ENCODE measurements at regions not wholly inside any gene's neighbourhood (a gene's known extent, or its start where the extent isn't known, plus 50 kb on each side); places are given as distances from the start of the nearest gene placed in this dataset.

DNA sequence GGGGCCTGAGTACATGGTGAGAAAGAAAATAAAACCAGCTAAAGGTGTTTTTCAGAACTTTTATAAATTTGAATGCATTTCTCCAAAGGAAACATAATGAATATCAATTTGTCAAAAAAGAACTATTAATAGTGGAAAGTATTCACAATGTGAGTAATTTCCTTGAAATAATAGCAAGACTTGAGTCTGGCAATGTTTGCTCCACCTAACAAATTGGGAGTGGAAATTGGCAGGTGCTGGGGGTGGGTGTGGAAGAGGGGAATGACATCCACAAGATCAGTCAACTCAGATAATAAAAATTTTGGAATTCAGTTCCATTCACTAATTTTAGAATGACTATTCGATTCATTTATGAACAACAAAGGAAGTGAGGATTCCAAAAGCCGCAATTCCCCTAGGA lies 884.8 kb upstream of the SLIT2 start:
- ATAC-seq (no peak), DNase-seq (ENCODE audit: missing footprints) (no peak)
- intact Hi-C loops (cut with DNase I): no loop called here

DNA sequence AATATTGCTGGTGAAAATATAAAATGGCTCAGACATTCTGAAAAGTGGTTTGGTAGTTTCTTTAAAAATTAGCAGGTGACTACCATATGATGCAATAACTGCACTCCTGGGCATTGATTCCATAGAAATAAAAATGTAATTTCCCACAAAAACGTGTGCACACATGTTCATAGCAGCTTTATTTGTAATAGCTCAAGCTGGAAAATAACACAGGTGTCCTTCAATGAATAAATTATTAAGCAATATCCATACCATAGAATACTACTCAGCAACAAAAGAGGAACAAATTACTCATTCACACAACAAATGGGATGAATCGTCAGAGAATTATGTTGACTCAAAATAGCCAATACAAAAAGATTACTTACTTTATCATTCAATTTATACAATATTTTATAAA lies 893.7 kb upstream of the SLIT2 start:
- ATAC-seq: no peak
- intact Hi-C loops (cut with DNase I): no loop called here
- DNase-seq (ENCODE audit: missing footprints): no peak

DNA sequence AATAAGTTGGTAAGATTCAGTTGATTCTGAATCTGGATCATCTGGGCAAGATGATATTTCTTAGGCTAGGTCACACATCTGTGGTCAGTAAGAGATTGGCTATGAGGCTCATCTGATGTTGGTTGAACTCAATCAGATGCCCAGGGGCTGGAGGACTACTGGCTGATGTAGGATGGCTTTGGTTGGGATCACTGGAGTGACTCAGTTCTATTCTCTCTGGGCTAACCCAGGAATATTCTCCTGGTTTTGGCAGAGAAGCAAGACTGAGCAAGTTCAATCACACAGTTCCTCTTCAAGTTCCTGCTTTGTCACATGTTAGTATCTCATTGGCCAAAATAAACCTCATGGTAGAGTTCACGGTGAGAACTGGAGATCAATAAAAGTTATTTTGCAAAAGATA lies 902.3 kb upstream of the SLIT2 start:
- intact Hi-C loops (cut with DNase I): no loop called here
- ATAC-seq (no peak), DNase-seq (ENCODE audit: missing footprints) (no peak)

DNA sequence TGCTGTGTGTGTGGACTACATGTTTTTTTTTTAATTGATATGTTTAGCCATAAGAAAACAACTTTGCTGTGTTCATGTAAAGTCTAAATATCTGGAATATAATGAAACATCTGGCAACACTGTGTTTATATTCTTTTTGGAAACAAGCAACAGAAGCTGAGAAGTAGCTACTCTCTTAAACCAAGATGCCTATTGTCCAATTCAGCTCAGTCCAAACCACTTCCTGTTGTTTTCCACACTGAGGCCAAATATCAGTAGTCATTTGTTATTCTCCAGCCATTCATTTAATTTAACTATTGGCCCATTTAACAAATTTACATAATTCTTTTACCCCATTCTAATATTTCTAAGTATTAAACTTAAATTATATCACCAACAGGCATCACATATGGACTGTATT lies 903.0 kb upstream of the SLIT2 start:
- intact Hi-C loops (cut with DNase I): no loop called here
- no peak for ATAC-seq
- DNase-seq (ENCODE audit: missing footprints): no peak

DNA sequence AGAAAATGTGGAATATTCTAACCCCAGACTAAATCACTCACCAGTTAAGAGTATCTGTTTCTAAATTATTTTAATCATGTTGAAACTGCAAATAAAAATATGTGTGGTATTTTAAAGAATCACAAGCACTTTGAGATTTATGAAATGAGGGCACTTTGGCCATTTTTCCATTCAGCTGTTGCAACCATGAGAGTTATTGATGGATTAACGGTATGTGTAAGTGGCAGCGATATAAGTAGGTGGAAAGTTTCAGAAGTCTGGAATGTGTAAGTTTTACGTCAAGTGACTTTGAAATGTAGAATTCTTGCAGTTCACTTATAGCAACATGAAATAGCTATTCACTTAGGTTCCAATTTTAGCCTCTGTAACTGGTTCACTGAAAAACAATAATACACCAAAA lies 905.1 kb upstream of the SLIT2 start:
- DNase-seq (ENCODE audit: missing footprints): no peak
- no peak for ATAC-seq
- intact Hi-C loops (cut with DNase I): no loop called here

DNA sequence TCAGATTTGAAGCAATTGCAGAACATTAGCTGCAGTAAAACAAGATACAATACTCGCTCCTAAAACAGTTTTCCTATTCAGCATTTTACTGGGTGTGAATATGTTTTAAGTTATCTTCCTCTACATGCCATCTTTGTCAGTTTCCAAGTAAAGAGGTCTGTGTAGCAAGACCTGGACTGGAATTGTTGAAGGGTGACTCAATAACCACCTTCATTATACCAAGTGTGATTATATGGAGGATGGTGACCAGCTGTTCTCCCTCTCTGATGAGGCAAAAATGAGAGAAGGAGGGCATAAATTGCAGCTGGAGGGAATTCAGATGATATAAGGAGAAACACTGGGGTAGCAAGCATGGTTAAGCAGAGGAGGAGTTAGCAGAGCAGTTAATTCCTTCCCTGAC lies 922.1 kb upstream of the SLIT2 start:
- intact Hi-C loops (cut with DNase I): no loop called here
- no peak for DNase-seq (ENCODE audit: missing footprints)
- ATAC-seq: no peak

DNA sequence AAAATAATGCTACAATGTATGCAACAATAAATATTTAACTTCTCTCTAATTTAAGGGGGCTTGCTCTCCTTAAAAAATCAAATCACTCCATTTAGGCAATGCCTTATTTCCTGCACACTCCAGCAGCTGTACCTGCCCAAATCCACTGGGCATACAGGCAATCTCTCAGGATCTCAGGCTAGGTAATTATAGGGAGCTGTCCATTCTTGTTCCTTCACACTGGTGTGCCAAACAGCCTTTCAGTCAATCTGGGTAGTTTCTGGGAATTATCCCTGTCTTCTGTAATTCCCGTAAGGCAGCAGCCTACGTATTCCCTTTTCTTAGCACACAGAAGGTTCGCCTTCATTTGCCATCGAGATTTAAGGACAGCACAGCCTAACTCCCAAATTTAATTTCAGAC lies 922.6 kb upstream of the SLIT2 start:
- ATAC-seq: no peak
- no peak for DNase-seq (ENCODE audit: missing footprints)
- intact Hi-C loops (cut with DNase I): no loop called here

DNA sequence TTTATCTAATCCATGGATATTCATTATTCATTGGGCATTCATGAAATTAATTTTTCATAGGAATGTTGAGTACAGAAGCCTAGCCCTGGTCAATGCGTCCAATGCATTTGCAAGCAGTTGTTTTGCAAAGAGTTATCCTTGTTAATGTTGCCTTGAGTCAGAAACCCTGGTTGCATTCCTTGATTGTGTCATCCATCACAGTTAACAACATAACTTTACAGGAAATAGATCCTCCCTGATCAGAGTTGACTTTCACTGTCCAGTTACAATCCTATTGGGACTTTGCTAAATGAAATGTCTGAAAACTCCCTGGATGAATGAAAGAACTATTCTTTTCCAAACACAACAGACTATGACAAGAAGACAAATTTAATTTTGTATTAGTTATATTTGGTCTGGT lies 924.3 kb upstream of the SLIT2 start:
- ATAC-seq (no peak), DNase-seq (ENCODE audit: missing footprints) (no peak)
- intact Hi-C loops (cut with DNase I): no loop called here

DNA sequence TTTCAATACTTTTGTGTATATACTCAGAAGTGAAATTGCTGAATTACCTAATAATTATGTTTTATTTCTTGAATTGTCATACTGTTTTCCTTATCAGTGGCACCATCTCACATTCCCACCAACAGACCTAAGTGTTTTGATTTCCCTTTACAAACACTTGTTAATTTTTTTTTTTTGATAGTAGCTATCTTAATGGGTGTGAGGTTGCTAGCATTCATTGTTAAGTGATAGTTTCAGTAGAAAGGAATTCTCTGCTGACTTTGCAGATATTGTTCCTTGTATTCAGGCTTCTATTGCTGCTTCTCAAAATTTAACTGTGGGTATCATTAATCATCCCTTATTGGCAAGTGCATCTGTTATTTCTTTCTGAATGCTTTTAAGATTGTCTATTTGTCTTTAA lies 927.5 kb upstream of the SLIT2 start:
- intact Hi-C loops (cut with DNase I): no loop called here
- no peak for ATAC-seq
- no peak for DNase-seq (ENCODE audit: missing footprints)

DNA sequence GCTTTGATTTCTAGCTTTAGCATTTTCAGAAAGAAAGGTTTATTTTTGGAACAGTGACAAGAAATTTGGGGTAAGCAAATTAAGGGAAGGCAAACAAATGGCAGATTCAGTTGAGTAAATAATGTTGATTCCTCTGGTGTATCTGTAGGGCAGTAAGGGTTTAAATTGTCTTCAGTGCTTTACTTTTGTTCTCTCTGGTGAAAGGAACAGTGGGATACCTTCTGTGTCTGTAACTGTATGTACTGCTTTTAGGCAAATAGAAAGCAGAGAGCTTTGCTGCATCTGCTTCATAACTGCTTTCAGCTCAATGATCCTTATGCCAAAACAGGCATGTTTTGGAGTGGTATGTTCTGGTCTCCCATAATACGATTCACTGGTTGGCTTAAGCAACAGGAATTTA lies 932.1 kb upstream of the SLIT2 start:
- ATAC-seq: no peak
- no peak for DNase-seq (ENCODE audit: missing footprints)
- intact Hi-C loops (cut with DNase I): no loop called here

DNA sequence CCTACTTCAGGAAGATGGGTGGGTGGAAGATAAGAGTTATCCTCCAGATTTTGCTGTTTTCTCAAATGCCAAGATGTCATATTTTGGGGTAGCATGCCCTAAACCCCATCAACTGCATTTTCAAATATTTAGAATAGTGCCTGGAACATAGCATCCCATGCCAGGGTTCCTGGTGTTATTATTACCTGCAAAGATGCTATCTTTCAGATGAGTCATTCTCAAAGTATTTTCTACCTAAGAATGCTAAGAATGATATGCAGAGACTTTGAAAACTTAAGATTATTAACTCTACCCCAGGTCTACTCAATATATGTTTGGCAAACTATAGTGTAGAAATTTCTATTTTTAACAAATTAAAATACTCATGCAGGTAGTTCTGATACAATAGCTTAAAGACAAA lies 934.3 kb upstream of the SLIT2 start:
- intact Hi-C loops (cut with DNase I): no loop called here
- ATAC-seq: no peak
- no peak for DNase-seq (ENCODE audit: missing footprints)

DNA sequence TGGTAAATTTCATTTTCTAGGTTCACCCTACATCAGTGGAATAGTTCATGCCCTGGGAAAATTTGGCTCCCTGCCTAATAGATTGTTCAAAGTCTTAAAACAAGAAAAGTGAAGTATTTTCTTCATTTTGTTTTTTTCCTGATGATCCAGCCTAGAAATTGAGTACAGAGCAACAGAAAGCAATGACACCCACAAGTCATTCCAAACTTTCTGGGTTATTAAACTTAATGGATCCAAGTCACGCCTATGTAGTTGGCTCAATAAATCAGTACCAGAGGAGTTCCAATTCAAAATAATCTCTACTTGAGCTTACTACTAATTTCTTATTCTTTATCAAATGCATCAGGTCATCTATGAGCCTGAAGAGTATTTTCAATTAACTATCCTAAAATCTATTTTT lies 937.6 kb upstream of the SLIT2 start:
- intact Hi-C loops (cut with DNase I): no loop called here
- ATAC-seq (no peak), DNase-seq (ENCODE audit: missing footprints) (no peak)

DNA sequence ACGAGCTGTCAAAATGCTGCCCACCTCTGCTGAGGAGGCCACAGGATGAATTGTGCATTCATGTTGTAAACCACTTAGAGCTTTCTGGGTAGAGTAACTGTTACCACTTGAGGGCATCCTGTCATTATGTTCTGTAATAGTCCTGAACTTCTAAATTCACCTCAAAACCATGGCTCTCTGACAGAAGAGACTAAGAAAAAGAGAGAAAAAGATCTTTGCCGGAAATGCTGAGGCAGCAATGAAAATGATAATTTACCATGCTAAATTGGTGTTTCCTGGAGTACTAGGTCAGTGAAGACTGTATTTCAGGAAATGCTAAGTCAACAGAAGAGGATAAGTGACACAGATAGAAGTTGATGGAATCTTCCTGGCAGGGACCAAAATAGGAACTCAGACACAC lies 942.3 kb upstream of the SLIT2 start:
- ATAC-seq (no peak), DNase-seq (ENCODE audit: missing footprints) (no peak)
- intact Hi-C loops (cut with DNase I): no loop called here

DNA sequence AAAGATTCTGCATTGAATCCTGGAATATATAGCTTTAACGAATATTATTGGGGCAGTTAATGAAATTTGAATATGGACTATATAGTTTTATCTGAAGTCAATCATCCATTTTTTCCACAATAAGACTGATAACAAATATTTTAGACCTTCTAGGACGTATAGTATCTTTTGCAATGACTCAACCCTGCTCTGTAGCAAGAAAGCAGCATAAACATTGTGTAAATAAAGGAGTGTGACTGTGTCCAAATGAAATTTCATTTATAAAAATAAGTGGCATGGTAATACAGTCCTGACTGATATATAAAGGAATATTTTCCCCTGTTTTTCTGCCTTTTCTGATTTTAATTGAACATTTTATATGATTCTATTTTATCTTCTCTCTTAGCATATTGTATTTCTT lies 947.7 kb upstream of the SLIT2 start:
- DNase-seq (ENCODE audit: missing footprints): no peak
- no peak for ATAC-seq
- intact Hi-C loops (cut with DNase I): no loop called here

DNA sequence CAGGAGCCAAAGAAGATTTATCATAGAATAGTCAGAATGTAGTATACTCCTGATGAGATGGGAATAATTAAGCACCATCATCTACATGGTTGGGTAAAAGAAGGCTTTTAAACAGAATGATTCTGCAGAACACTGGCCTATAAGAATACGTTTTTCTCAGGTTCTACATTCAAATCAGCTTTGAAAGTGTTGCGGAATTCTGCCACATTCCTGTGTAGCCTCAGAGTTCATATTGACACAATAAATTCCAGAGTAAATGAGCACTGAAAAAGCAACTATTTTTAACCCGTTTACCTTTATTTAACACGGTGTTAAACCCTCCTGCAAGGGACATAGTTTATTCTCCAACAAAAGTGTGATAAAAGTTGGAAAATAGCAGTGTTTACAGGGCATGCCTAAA lies 950.2 kb upstream of the SLIT2 start:
- ATAC-seq: no peak
- no peak for DNase-seq (ENCODE audit: missing footprints)

DNA sequence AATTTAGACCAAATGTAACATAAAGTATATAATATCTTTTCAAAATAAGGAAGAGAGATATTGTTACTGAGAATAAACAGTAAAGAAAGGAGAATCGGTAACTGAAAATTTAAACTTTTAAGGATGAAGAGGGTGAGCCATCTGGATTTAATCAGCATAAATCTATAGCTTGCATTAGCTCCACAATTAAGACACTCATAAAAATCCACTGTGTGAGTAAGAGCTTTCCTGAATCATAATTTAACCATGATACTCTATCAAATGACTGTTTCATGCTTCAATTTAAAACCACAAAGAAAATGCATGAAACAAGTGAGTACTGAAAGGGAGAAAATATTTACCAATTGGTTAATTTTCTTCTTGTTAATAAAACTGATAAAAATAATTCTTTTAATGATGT lies 951.5 kb upstream of the SLIT2 start:
- ATAC-seq (no peak), DNase-seq (ENCODE audit: missing footprints) (no peak)
- intact Hi-C loops (cut with DNase I): no loop called here

More for the DNA sequence above, 950.2 kb upstream of the SLIT2 start:
- intact Hi-C loops (cut with DNase I): no loop called here

DNA sequence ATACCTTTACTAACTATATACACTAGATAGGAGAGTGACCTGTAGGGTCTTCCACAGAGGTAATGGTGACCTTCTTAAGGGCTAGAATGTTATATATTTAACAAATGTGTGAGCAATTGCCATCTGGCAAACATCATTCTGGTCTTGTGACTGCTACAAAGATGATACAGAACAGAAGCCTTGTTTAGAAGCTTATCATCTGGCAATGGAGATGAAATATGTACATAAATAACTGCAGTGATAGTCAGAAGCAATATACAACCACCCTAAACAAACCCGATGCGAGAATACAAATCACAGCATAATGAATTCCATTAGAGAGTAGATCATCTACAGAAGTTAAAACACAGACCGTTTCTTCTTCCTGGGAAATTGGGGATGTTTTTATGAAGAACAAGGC lies 952.7 kb upstream of the SLIT2 start:
- intact Hi-C loops (cut with DNase I): no loop called here
- ATAC-seq (no peak), DNase-seq (ENCODE audit: missing footprints) (no peak)

DNA sequence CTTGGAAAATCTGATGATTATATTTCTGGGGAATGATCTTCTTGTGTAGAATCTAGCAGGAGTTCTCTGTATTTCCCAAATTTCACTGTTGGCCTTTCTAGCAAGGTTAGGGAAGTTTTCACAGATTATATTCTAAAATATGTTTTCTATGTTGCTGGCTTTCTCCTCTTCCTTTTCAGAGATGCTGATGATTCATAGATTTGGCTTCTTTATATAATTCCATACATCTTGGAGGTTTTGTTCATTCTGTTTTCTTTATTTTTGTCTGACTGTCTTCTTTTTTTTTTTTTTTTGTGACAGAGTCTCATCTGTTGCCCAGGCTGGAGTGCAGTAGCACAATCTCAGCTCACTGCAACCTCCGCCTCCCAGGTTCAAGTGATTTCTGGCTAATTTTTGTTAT lies 957.9 kb upstream of the SLIT2 start:
- no peak for ATAC-seq
- no peak for DNase-seq (ENCODE audit: missing footprints)
- intact Hi-C loops (cut with DNase I): no loop called here

DNA sequence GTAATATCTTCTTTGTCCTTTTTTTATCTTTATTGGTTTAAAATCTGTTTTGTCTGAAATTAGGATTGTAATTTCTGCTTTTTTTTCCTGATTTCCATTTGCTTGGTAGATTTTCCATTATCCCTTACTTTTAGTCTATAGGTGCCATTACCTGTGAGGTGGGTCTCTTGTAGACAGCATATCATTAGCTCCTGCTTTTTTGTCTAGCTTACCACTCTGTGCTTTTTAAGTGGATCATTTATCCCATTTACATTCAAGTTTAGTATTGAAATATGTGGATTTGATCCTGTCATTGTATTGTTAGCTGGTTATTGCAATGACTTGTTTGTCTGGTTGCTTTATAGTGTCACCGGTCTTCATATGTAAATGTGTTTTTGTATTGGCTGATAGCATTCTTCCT lies 958.6 kb upstream of the SLIT2 start:
- intact Hi-C loops (cut with DNase I): no loop called here
- DNase-seq (ENCODE audit: missing footprints) (no peak), ATAC-seq (no peak)

DNA sequence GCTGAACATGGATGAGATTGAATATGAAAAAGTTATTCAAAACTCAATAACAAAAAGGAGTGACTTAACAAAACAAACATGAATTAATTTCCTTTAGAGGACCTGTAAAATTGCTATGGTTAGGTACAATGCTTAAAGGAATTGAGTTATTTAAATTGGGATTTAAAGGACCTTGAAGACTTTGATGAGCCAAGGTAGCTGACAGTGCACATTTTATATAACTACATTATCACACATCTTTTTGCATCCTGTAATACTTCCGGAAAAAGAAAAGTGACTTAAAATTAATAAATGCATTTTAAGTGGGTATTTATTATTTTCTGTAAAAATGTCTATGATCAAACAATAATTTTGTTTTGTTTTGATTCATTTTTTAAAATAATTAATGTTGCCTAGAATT lies 964.8 kb upstream of the SLIT2 start:
- intact Hi-C loops (cut with DNase I): no loop called here
- no peak for ATAC-seq
- no peak for DNase-seq (ENCODE audit: missing footprints)

DNA sequence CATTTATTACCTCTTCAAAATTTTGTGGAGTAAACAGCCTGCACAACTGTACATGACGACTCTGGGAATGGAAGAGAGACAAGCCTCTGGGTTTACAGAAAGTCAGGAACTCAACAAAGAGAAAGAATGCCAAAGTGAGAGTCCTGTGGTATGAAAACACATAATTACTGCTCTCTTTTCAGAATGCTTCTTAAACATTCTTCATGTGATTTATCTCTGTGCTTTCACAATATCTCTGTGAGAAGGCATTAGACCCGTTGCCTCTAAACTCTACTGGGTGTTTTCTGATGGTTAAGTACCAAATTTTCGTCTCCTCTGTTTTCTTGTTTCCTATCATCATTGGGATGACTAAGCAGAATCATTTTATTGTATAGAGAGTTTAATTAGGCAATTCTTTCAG lies 966.6 kb upstream of the SLIT2 start:
- ATAC-seq: no peak
- intact Hi-C loops (cut with DNase I): no loop called here
- no peak for DNase-seq (ENCODE audit: missing footprints)

DNA sequence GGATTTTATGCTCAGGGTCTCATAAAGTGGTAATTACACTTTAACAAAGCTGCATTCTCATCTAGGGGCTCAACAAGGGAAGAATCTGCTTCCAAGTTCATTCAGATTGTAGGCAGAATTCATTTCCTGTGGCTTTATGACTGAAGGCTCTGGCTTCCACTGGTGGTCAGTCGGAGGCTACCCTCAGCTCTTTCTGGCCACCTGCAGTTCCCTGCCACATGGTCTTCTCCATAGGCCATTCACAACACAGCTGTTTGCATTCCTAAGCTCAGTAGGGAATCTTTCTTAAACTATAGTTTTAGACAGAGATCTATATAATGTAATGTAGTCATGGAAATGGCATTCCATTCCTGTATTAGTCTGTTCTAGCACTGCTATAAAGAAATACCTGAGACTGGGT lies 973.0 kb upstream of the SLIT2 start:
- intact Hi-C loops (cut with DNase I): no loop called here
- DNase-seq (ENCODE audit: missing footprints) (no peak), ATAC-seq (no peak)
